ENCODE measurements at regions not wholly inside any gene's neighbourhood (a gene's known extent, or its start where the extent isn't known, plus 50 kb on each side); places are given as distances from the start of the nearest gene placed in this dataset.

GRCh38 chr1:164922585-164922984 is 363.6 kb downstream of the PBX1 start:
- in situ Hi-C loops (cut with MboI; ENCODE audit: low sequenced_read_pairs) (no loop called here), intact Hi-C loops (cut with micrococcal nuclease) (no loop called here), dilution Hi-C loops (cut with HindIII; ENCODE audit: low sequenced_read_pairs, unreplicated experiment) (no loop called here)
- H3K27me3 ChIP-seq (ENCODE audit: control insufficient read depth, insufficient read depth, low read length): peaks cover 5% of the 10 kb centered on the region
- H3K36me3 ChIP-seq (ENCODE audit: control insufficient read depth, insufficient read depth, low read length): no peaks in the 10 kb centered on the region
- H3K56ac ChIP-seq (ENCODE audit: extremely low read depth, insufficient read depth, low read length): no peak overlapping the region
- no peak overlapping the region for H2BK120ac ChIP-seq (ENCODE audit: low read depth, low read length)
- H2BK15ac ChIP-seq (ENCODE audit: low read depth, low read length): no peak overlapping the region
- H3K9ac ChIP-seq (ENCODE audit: low read depth, low read length): no peak overlapping the region
- no peak overlapping the region for H3K23ac ChIP-seq (ENCODE audit: low read depth, low read length)
- ChIA-PET CTCF (no interaction called here), POLR2A (ENCODE audit: unreplicated experiment) (no interaction called here)
- no TSS peak for BruUV-seq (replicated peaks)
- no peak for TF ChIP-seq CEBPB (IDR thresholded peaks at IDR 0.05; ENCODE audit: low read depth, low read length)
- no peak for TF ChIP-seq MAZ (IDR thresholded peaks at IDR 0.05; ENCODE audit: borderline replicate concordance, low read depth, low read length)
- TF ChIP-seq, protein P1, sequence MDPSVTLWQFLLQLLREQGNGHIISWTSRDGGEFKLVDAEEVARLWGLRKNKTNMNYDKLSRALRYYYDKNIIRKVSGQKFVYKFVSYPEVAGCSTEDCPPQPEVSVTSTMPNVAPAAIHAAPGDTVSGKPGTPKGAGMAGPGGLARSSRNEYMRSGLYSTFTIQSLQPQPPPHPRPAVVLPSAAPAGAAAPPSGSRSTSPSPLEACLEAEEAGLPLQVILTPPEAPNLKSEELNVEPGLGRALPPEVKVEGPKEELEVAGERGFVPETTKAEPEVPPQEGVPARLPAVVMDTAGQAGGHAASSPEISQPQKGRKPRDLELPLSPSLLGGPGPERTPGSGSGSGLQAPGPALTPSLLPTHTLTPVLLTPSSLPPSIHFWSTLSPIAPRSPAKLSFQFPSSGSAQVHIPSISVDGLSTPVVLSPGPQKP (IDR thresholded peaks at IDR 0.05; ENCODE audit: borderline replicate concordance, low read depth, low read length): no peak
- no peak for TF ChIP-seq USF2 (IDR thresholded peaks at IDR 0.05; ENCODE audit: low read depth, low read length)
- TF ChIP-seq POLR2A (IDR thresholded peaks at IDR 0.05; ENCODE audit: low read depth, low read length): no peak
- no peak for TF ChIP-seq NFE2L2 (IDR thresholded peaks at IDR 0.05; ENCODE audit: low read depth, low read length)
- no peak for TF ChIP-seq RFX5 (IDR thresholded peaks at IDR 0.05; ENCODE audit: low read depth, low read length)
- no peak for TF ChIP-seq MAFK (IDR thresholded peaks at IDR 0.05; ENCODE audit: low read depth, low read length)
- TF ChIP-seq RAD21 (IDR thresholded peaks at IDR 0.05; ENCODE audit: low read length): no peak
- TF ChIP-seq, protein P2, sequence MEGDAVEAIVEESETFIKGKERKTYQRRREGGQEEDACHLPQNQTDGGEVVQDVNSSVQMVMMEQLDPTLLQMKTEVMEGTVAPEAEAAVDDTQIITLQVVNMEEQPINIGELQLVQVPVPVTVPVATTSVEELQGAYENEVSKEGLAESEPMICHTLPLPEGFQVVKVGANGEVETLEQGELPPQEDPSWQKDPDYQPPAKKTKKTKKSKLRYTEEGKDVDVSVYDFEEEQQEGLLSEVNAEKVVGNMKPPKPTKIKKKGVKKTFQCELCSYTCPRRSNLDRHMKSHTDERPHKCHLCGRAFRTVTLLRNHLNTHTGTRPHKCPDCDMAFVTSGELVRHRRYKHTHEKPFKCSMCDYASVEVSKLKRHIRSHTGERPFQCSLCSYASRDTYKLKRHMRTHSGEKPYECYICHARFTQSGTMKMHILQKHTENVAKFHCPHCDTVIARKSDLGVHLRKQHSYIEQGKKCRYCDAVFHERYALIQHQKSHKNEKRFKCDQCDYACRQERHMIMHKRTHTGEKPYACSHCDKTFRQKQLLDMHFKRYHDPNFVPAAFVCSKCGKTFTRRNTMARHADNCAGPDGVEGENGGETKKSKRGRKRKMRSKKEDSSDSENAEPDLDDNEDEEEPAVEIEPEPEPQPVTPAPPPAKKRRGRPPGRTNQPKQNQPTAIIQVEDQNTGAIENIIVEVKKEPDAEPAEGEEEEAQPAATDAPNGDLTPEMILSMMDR (conservative IDR thresholded peaks at IDR 0.05; ENCODE audit: low read depth, low read length): no peak
- TF ChIP-seq MXI1 (IDR thresholded peaks at IDR 0.05; ENCODE audit: borderline replicate concordance, low read depth, low read length): no peak
- no peak for TF ChIP-seq SMC3 (IDR thresholded peaks at IDR 0.05; ENCODE audit: low read depth, low read length)
- H3K4me2 ChIP-seq (ENCODE audit: low read depth, low read length): no peak overlapping the region
- H3K14ac ChIP-seq (replicated peaks; ENCODE audit: low read depth, low read length): no peak overlapping the region
- H3K18ac ChIP-seq (ENCODE audit: low read depth, low read length): no peak overlapping the region
- H4K5ac ChIP-seq (ENCODE audit: low read depth, low read length): no peak overlapping the region
- H2AFZ ChIP-seq (replicated peaks; ENCODE audit: low read length, poor library complexity): no peak overlapping the region
- no peaks in the 10 kb centered on the region for H3K4me1 ChIP-seq (ENCODE audit: control insufficient read depth, insufficient read depth, low read length)
- no peaks in the 10 kb centered on the region for H3K9me1 ChIP-seq (ENCODE audit: insufficient read depth, low read length)
- H2BK5ac ChIP-seq (ENCODE audit: low read depth, low read length, poor library complexity, severe bottlenecking): no peak overlapping the region
- no peaks in the 10 kb centered on the region for H3K79me1 ChIP-seq (ENCODE audit: low read depth in 1 of 2, low read length in 2 of 2)
- DNase-seq (no peak), ATAC-seq (ENCODE audit: low read depth) (no peak)
- H3K27ac ChIP-seq (ENCODE audit: insufficient read depth, low read length): no peak overlapping the region
- H3K4me3 ChIP-seq (ENCODE audit: insufficient read depth, low read depth, low read length): no peak overlapping the region
- no peak overlapping the region for H2AK9ac ChIP-seq (replicated peaks; ENCODE audit: low read depth, low read length, poor library complexity)
- no peak overlapping the region for H3K4ac ChIP-seq (ENCODE audit: low read depth, low read length)
- no peaks in the 10 kb centered on the region for H3K9me3 ChIP-seq (ENCODE audit: control insufficient read depth, insufficient read depth, low read length)
- H4K20me1 ChIP-seq (ENCODE audit: insufficient read depth, low read length): no peaks in the 10 kb centered on the region
- no peak overlapping the region for H2AK5ac ChIP-seq (ENCODE audit: low read depth, low read length)
- H4K8ac ChIP-seq (ENCODE audit: low read depth in 2 of 2, low read length in 2 of 2): no peak overlapping the region
- no peak overlapping the region for H2BK20ac ChIP-seq (ENCODE audit: low read depth, low read length)
- no peak overlapping the region for H4K91ac ChIP-seq (ENCODE audit: insufficient read depth, low read depth, low read length)

Data from IMR-90 (cell line).